ENCODE measurements at regions not wholly inside any gene's neighbourhood (a gene's known extent, or its start where the extent isn't known, plus 50 kb on each side); places are given as distances from the start of the nearest gene placed in this dataset.
A peak's percentile ranks its signal among the peaks of the same experiment; 100 is the strongest.

DNA sequence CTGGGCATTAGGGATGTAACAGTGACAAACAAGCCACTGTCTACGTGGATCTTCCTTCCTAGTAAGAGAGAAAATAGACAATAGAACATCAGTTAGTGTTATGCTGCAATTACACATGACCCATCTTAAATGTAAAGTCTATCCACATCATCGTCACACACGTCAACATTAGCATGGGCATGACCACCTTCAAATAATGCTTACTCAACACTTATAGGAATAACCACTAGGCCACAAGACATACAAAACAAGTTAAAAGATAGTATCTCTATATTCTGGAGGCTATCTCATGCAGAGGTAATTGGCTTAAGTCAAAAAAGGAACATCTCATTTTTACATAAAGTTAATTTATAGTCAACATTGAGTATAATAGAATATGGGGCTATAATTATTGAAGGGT is 156.5 kb downstream of the MOXD1 start:
- DNase-seq: no peak

DNA sequence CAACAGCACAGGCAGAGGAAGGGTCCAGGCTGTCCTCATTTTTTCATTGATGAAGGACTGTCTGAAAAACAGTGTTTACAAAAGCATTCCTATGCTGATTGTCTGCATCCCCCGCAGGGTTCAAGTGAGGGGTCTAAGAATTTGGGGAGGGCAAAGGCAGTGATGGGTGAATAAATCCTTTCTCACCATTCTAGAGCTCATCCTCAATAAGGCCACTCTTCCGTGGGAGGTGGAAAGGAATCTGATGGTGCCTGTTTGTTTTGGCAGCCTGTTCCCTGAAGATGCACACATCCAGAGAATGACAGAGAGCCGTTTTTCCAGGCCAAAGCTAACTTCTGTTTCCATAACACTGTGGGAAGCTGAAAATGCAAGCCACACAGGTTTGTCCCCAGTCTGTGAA is 164.5 kb downstream of the MOXD1 start:
- no peak for DNase-seq

DNA sequence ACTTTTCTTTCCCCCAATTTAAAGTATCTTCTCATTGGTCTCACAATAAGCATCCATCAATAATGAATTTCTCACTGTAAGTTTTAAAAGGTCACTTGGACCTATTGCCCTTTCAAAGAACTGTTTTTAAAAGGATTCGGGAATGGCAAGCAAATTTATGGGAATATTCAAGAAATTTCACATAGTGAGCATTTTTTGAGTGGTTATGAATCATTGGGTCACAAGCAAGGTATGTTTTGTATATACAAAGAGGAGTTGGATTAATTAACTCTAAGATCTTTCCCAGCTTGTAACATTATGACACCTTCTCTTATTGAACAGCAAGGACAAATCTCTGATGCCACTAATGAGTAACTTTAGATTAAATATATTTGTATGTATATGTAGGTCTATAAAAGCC is 165.0 kb downstream of the MOXD1 start:
- no peak for DNase-seq

DNA sequence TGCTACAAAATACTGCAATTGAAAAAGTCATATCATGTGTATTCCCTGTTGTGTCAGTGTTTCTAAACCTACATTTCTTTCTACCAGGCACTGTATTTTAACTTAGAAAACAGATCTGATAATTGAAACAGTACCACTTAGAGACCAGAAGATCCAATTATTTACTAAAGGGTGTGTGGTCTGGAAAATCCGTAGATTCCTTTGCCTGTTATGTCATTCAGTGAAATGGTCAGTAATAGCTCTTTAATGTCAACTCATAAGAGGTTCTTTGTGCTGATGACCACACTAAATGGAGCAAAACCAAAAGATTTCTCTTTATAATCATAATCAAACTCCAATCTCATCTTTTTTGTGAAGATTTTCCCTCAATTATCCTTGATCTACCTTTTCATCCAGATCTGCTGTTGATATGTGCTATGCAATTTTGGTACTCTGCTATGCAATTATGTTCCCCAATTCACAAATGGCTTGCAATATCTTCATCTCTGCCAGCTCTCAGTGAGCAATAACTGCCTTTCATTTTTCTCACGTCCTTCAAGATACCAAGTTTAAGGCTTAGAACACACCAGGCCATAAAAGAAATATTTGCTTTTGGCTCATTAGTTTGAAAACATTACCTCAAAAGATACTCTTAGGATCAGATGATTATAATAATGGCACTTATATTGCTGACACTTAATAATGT is 165.5 kb downstream of the MOXD1 start:
- no peak for DNase-seq

DNA sequence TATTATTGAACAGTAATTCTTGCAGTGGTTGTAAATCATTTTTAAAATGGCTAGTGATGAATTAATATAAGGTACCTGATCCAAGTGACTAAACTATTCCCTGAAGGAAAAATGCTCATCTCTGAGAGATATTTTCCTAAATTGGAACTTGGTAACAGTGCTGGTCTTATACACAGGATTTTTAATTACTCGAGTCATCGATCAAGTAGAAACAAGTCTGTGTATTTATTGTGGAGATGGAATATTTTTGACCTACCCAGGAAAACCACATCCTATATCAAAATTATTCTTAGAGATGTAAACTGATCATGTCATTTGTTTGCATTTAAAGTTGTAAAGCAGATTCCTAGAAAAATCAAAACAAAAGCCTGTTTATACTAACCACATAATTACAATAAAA is 166.9 kb downstream of the MOXD1 start:
- DNase-seq: no peak

DNA sequence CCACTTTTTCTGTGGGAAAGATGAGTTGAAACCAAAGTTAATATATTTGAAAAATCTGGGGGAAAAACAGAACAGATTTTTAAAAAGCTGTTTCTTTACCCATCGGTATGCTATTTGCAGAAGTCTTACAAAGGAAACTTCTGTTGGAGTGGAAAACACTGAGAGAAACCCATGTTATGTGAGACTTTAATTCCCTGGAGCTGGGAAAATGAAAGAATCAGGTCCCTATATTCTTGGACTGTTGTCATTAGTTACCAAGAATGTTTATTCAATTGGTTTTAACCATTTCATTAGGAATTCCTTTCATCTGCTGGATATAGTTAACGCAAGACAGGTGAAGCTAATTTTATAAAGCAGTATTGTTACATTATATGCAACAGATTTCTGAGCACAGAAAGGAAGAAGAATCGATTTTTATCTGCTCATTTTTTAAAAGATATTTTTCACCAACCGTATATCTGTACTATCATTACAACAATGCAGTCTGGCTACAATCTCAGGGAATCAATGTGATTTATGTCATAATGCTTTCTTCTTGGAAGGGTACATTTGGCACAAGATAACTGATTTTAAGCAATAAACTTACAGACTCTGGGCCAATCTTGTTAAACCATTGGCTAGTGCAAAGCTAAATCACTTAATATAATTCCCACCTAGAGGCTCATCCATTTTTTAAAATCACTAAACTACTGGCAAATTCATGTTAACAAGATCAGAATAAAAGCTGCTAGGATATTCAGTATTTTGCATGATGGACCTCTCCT is 170.0 kb downstream of the MOXD1 start:
- no peak for DNase-seq

DNA sequence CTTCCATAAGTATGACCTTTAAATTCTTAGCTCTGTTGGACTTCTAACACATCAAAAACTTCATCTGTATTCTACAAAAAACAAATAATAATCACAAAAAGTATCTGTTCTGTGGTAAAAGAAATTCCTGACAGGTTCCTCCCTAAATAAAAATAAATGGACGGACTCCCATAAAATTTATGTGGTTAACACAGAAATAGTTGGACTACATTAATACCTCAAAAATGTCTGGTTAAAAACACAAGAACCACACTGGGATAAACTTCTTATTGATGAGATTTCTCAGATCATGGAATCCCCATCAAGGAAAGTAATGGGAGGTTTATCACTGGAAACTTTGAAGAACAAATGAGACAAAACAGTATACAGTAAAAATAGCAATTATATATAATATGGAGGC is 172.4 kb downstream of the MOXD1 start:
- DNase-seq: no peak

DNA sequence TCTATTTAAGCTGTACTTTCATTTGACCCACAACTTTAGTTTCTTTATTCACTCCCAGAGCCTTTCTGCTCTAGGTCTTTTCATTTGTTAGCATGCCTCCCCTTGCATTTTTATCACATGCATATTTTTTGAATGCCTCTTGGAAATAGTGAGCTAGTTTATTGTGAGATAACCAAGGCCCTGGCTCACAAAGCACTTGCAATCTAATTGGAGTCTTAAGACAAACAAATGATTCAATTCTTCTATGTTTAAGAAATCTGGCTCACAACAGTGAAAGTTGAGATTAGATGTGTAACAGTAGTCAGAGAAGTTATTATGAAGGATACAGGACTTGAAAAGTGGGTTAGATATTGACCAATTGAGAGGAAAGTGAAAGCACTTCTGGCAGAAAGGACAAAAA is 173.4 kb downstream of the MOXD1 start:
- no peak for DNase-seq

DNA sequence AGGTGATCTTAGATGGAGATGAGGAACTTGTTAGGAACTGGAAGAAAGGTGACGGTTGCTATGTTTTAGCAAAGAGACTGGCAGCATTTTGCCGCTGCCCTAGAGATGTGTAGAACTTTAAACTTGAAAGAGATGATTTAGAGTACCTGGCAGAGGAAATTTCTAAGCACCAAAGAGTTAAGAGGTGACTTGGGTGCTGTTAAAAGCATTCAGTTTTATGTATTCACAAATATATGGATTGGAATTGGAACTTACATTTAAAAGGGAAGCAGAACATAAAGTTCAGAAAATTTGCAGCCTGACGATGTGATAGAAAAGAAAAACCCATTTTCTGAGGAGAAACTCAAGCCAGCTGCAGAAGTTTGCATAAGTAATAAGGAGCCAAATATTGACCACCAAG is 176.3 kb downstream of the MOXD1 start:
- no peak for DNase-seq

DNA sequence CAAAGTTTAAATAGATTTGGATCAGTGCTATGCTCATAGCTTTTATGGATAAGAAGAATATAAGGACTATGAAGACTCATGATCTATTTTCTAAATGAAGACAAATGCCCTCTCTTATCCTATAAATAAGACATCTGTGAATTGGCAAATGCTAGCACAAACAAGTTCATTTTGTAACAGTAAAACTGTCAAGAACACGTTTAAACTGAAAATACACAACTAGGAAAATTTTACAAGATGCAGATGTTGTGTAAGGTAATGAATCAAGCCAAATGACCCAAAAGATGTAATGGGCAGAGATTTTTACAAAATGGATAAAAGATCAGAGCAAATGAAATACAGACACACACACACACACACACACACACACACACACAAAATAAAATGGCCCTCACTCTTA is 180.5 kb downstream of the MOXD1 start:
- no peak for DNase-seq

DNA sequence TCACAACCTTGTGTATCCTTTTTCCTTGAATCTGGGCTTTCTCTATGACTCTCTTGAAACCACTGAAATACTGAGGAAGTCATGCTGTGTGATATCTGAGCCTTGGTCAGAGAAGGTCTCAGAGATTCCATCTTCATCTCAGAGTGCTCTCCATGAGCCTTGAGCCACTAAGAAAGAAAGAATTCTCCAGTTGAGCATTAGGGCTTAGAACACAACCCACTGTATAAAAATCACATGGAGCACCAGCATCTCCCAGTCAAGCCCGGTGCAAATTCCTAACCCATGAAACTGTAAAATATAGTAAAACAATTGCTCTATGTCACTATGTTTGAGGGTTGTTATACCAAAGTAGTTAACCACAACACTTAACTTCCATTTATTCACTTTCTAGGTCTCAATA is 181.4 kb downstream of the MOXD1 start:
- DNase-seq: no peak

DNA sequence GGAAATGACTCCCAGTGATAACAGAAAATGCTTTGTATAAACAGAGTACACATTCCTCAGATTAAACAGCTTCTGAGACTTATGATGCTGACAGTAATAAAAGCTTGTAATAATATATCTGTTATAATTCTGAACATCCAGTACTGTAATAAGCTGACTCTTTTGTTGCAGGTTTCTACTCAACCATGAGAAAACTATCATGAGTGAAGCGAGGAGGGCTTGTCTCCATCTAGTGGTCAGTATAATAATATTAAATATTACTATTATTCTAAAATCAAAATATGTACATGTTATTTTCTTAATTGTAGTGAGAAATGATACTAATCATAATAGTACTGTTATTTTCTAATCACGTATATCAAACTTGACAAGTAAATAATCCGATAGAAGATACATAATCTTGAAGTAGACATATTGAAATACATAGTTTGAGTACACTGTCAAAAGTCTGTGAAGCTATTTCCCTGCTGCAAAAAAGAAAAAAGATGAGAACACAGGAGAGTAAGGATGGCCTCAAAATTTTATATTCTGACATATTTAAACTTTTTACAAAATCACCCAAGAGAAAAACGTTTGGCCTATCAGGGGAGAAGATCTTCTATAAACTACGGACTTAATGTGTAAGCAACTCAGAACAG is 183.1 kb downstream of the MOXD1 start:
- DNase-seq: peak; percentile 26

DNA sequence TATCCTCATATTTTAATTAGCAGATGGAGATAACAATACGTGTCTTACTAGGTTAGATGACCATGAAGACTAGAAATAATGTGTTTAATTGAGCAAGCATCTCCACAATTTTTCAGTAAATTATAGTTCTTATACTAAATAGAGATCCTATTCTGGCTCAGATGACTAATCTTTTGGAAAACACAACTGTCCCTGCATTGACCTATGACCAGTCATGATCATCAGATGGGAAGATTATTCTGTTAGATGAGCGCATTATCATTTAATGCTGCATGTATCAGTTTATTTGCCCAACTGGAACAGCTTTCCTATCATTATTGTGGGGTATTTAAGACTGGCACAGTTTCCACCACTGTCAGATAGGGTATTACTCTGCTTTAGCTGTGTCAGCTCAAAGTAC is 185.5 kb downstream of the MOXD1 start:
- DNase-seq: no peak

DNA sequence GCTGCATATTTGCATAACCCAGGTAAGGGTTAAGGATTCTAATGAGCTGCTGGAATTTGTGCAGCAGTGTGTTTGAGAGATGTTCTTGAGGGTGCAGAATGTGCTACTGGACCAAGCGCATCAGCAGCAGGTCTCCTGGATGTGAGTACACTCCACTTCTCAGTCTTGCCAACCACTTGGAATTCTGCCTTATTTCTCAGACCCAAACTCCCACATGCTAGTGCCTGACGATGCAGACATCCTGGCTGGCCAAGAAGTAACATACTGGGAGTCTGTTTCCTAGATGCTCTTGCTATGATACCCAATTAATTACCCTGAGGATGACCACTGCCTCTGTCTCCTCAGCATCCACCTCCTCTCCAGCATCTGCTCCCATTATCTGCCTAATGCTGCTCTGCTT is 186.6 kb downstream of the MOXD1 start:
- DNase-seq: no peak

DNA sequence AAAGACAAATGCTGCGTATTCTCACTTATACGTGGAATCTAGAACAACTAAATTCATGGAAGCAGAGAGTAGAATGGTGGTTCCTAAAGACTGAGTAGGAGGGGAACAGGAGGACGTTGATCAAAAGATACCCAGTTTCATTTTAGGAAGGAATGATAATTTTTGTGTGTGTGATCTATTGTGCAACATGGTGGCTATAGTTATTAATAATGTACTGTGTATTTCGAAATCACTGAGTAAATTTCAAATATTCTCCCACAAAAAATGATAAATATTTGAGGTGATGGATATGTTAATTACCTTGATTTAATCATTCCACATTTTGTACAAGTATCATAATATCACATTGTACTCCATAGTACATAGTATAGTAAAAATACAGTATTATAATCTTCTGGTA is 187.5 kb downstream of the MOXD1 start:
- no peak for DNase-seq

DNA sequence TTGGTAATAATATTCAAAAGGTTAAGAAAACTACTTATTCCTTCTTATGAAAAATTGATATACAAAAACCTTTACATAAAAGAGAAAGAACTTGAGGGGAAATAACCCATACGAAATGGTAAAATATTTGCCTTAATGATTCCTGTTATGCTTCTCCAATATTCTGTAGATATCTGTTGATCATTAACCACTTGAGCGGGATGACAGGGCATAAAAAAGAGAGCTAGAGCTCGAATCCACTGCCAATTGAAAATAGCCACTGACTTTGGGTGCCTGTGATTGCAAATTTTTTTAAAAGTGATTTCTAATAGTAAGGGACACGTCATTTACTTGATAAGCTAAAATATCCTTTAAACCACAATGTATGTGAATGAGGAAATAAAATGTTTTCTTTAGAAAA is 188.1 kb downstream of the MOXD1 start:
- no peak for DNase-seq

DNA sequence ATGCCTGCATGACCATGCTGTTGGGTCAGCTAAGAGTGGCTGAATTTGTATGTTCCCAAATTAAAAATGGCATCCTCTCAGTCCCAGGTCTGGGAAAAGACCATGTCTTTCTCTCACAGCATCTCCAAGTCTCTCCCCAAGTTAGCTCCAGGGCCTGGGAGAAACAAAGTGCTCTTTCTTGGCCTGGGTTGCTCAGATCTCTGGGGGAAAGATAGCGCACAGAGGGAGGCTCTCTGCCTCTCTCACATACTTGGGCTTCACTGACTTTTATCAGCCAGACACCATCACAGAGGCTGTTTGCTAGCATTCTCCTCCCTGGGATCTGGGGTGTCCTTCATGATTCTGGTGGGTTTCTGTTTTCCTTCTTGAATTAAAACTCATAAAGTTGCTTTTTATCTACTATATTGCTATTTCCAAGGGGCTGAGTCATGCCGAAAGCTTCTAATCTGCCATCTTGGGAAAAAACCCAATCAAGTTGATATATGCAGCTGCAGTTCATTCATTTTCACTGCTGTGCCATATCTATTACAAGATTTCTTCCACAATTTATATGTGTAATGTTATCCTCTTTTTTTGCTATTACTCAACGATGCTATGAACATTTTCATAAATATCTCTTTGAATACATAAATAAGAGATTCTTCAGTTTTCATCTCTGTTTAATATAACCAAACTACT is 190.2 kb downstream of the MOXD1 start:
- DNase-seq: no peak

DNA sequence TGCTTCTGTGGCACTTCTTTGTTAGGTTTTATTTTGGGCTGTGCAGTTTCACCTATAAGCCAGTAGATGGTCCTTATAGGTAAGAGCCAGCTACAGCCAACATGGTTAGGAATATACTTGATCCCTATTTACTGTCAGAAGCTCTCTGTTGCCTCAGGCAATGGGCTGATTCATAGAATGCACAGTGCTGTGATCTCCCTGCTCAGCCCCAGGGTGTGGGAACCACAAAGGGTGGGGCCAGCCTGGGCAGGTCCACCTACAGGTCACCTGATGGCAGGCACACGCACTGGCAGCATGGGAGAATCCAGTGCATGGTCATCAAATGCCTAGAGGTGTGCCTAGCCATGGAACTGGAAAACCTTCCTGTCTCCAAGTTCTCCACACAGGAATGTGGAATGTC is 191.9 kb downstream of the MOXD1 start:
- peak; percentile 43 for DNase-seq

DNA sequence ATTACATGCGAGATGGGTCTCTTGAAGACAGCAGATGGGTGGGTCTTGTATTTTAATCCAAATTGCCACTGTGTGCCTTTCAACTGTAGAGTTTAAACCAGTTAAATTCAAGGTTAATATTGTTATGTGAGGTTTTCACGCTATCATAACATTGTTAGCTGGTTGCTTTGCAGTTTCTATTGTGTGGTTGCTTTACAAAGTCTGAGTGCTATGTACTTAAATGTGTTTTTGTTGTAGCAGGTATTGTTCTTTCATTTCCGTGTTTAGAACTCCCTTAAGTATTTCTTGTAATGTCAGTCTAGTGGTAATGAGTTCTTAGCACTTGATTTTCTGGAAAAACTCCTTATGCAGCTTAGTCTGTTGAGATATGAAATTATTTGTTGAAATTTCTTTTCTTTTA is 193.3 kb downstream of the MOXD1 start:
- no peak for DNase-seq

DNA sequence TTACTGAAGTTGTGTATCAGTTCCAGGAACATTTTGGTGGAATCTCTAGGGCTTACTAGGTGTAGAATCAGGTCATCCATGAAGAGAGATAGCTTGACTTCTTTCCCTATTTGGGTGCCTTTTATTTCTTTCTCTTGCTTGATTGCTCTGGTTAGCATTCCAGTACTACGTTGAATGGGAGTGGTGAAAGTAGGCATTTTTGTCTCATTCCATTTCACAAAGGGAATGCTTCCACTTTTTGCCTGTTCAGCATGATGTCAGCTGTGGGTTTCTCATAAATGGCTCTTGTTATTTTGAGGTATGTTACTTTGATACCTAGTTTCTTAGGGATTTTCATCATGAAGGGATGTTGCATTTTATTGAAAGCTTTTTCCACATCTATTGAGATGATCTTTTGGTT is 195.3 kb downstream of the MOXD1 start:
- DNase-seq: no peak

DNA sequence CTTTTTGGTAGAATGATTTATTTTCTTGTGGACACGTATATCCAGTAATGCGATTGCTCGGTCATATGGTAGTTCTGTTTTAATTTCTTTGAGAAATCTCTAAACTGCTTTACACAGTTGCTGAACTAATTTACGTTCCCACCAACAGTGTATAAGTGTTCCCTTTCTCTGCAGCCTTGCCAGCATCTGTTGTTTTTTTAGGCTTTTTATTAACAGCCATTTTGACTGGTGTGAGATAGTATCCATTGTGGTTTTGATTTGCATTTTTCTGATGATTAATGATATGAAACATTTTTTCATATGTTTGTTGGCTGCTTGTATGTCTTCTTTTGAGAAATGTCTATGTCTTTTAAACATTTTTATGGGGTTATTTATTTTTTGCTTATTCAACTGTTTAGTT is 196.7 kb downstream of the MOXD1 start:
- DNase-seq: no peak

DNA sequence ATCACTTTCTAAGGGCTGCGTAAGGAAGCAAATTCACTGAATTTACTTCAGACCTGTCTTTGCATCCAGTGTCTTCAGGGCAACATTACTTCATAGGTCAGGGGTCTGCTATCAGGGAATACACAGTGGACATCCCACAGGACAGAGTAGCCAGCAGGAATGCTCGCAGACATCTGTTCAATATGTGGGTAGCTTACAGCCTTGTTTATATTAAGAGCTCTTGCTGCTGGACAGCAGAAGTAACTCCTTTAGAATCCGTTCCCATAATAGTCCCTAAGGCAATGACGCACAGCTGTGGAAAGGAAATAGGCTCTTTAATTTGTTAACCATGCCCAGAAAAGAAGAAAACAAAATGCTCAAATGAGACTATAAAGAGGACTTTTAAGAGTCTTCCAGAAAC is 198.7 kb downstream of the MOXD1 start:
- DNase-seq: peak; percentile 27

DNA sequence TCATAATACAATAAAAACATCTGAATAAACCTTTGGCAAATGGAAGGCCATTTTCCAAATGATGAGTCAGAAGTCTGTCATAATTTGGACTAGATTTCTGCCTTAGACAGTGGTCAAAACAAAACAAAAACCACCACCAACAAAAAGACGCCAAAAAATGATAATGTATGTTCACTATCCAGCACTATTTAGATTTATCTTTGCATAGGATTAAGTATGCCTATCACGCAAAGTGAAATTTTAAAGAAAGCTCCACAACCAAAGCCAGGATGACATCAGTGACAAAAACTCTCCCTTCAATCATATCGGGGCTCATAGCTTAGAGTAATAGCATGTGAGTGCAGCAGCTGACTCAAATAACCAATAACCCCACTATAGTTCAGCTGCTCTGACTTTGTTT is 201.9 kb downstream of the MOXD1 start:
- no peak for DNase-seq

DNA sequence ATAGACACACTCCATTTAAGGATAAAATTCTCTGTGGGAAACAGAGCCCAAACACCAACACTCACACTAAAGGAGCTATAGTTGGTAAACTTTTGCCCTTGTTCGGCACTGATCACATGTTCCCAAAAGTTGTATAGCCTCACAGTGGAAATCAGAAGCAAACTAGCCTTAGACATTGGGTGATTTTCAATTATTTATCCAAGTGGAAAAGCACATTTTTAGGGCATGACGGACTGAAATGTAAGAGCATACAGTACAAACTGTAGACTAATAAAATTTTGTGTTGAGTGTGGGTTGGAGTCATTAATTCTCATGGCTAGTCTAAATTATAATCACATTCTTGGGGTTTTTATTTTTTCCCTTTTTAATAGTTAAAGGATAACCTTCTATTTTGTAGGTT is 202.4 kb downstream of the MOXD1 start:
- DNase-seq: no peak
